AG04449 (cell line): ENCODE measurements at regions not wholly inside any gene's neighbourhood (a gene's known extent, or its start where the extent isn't known, plus 50 kb on each side); places are given as distances from the start of the nearest gene placed in this dataset.

Experiments
- CTCF ChIA-PET: fragments of 350-600 bp; formaldehyde crosslinking; extraction: SDS; loops from one replicate; lab custom pipeline; 2021; ENCODE audit warnings: antibody characterized with exemption; lab: Yijun Ruan, JAX
- POLR2A ChIA-PET: fragments of 400-600, 350-600 bp; formaldehyde crosslinking; extraction: SDS; loops from one replicate; lab custom pipeline; 2020; ENCODE audit warnings: antibody characterized with exemption, inconsistent platforms; lab: Yijun Ruan, JAX
- DNase-seq: peaks from one replicate; pipeline ENCODE4 v3.0.0-alpha.2; 2010; ENCODE audit warnings: low read depth, low spot score
- H3K4me3 ChIP-seq: 2 replicates; pipeline ENCODE4 v1.5.1; 2011; ENCODE audit warnings: low read depth, mild to moderate bottlenecking, control low read depth, low read length
- TF ChIP-seq, protein P1 (sequence below): IDR thresholded peaks from one replicate; pipeline ENCODE4 v1.5.1; 2011; ENCODE audit warnings: mild to moderate bottlenecking, moderate library complexity, low read length, control low read depth, inconsistent platforms; ENCODE audit not compliant: insufficient read depth; ENCODE audit errors: missing control alignments

- no peak for DNase-seq
- TF ChIP-seq, protein P1, sequence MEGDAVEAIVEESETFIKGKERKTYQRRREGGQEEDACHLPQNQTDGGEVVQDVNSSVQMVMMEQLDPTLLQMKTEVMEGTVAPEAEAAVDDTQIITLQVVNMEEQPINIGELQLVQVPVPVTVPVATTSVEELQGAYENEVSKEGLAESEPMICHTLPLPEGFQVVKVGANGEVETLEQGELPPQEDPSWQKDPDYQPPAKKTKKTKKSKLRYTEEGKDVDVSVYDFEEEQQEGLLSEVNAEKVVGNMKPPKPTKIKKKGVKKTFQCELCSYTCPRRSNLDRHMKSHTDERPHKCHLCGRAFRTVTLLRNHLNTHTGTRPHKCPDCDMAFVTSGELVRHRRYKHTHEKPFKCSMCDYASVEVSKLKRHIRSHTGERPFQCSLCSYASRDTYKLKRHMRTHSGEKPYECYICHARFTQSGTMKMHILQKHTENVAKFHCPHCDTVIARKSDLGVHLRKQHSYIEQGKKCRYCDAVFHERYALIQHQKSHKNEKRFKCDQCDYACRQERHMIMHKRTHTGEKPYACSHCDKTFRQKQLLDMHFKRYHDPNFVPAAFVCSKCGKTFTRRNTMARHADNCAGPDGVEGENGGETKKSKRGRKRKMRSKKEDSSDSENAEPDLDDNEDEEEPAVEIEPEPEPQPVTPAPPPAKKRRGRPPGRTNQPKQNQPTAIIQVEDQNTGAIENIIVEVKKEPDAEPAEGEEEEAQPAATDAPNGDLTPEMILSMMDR: no peak
- CTCF ChIA-PET: no interaction called here
- POLR2A ChIA-PET: no interaction called here
- no peak overlapping the region for H3K4me3 ChIP-seq
Observed at GRCh38 chr5:117165068-117165467, 590.4 kb upstream of the SEMA6A start.

DNA sequence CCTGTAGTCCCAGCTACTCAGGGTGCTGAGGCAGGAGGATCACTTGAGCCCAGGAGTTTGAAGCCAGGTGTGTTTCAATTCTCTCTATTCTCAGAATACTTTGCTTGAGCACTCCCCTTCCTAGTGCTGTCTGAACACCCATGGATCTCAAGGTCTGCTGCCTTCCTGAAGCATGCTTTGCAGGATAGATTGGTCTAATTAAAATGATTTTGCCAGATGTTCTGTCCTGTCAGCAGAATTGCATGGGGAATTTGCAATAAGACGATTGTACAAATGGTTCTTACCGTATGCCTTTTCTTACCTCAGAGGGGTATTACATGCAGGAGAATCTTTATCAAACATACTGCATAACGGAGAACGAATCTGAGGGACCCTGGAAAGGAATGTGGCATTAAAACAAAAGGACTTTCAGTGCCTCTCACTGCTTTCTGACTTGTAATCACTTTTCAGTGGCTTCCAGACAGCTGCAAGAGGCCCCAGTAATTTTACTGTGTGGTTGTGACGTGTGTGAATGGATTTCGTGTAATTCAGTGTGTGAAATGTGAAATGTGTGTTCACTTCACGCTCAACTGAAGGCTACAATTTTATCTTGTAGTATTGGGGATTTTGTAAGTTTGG, 587.2 kb upstream of the SEMA6A start:
- no peak for DNase-seq
- H3K4me3 ChIP-seq: no peak overlapping the region
- POLR2A ChIA-PET: no interaction called here
- CTCF ChIA-PET: no interaction called here
- TF ChIP-seq, protein P1: no peak

DNA sequence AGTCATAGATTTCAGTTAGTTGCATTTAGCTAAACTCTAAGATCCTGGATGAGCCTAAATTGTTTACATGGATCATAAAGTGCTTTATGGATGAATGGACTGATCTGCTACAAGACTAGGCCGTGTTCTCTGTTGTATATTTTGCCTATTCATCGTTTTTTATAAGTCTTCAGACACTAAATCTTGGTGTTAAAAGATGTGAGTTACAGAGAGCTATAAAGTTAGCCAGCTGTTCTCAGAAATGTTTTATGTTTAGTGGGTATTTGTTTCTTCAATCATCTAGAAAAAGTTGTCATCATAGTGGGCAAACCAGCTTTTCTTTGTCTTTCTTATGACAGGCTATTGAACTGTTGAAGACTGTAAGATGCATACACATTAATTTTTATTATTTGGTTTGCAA, 585.8 kb upstream of the SEMA6A start:
- TF ChIP-seq, protein P1: no peak
- no peak overlapping the region for H3K4me3 ChIP-seq
- ChIA-PET CTCF (no interaction called here), POLR2A (no interaction called here)
- no peak for DNase-seq

GRCh38 chr5:117149312-117149711, 574.7 kb upstream of the SEMA6A start:
- no peak overlapping the region for H3K4me3 ChIP-seq
- POLR2A ChIA-PET: no interaction called here
- CTCF ChIA-PET: no interaction called here
- DNase-seq: no peak
- TF ChIP-seq, protein P1: no peak

DNA sequence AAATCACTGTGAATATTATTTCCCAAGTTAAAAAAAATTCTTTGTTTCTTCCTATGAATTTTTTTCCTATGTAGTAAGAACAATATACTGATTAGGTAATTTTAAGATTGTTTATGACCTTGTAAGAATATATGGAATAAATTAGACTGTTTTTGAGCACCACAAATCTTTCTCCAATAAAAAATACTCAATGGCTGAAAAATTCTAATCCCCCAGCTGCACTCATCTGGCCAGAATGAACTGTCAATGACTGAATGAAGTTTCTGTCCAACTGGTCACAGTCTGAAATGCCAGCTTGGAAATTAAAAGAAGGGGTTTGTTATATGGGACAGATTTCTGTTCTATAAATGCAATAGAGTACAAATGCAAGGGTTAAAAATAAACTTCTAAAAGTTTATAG, 569.5 kb upstream of the SEMA6A start:
- ChIA-PET POLR2A (no interaction called here), CTCF (no interaction called here)
- TF ChIP-seq, protein P1: no peak
- H3K4me3 ChIP-seq: no peak overlapping the region
- DNase-seq: no peak

- ChIA-PET POLR2A (no interaction called here), CTCF (no interaction called here)
- no peak overlapping the region for H3K4me3 ChIP-seq
- DNase-seq: no peak
- TF ChIP-seq, protein P1: no peak
Observed at GRCh38 chr5:117143406-117143805, 568.8 kb upstream of the SEMA6A start.
